ENCODE measurements at regions not wholly inside any gene's neighbourhood (a gene's known extent, or its start where the extent isn't known, plus 50 kb on each side); places are given as distances from the start of the nearest gene placed in this dataset.

- no peak overlapping the region for H3K27ac ChIP-seq
- H3K27me3 ChIP-seq (replicated peaks), result no peaks in the 10 kb centered on the region
- H3K9me3 ChIP-seq (replicated peaks), result no peaks in the 10 kb centered on the region
- no peaks in the 10 kb centered on the region for H3K36me3 ChIP-seq
- DNase-seq (ENCODE audit: low read depth in 1 of 2, low spot score in 2 of 2), result no peak
- H3K4me3 ChIP-seq, result no peak overlapping the region
- H3K4me1 ChIP-seq (replicated peaks), result no peaks in the 10 kb centered on the region
Observed at GRCh38 chr1:98251497-98251896, 330.7 kb upstream of the DPYD start.

- DNase-seq (ENCODE audit: low read depth in 1 of 2, low spot score in 2 of 2), result no peak
- Histone ChIP-seq H3K4me3 (no peak overlapping the region), H3K27ac (no peak overlapping the region), H3K4me1 (replicated peaks) (no peaks in the 10 kb centered on the region), H3K36me3 (no peaks in the 10 kb centered on the region), H3K27me3 (replicated peaks) (no peaks in the 10 kb centered on the region), H3K9me3 (replicated peaks) (peaks cover 3% of the 10 kb centered on the region)
Observed at GRCh38 chr1:98232678-98233077, 311.8 kb upstream of the DPYD start.

GRCh38 chr1:98222706-98223105, 301.9 kb upstream of the DPYD start:
- Histone ChIP-seq H3K9me3 (replicated peaks) (no peaks in the 10 kb centered on the region), H3K4me1 (replicated peaks) (peaks cover 11% of the 10 kb centered on the region), H3K36me3 (no peaks in the 10 kb centered on the region), H3K4me3 (no peak overlapping the region), H3K27me3 (replicated peaks) (no peaks in the 10 kb centered on the region), H3K27ac (no peak overlapping the region)
- DNase-seq (ENCODE audit: low read depth in 1 of 2, low spot score in 2 of 2), result no peak

DNA sequence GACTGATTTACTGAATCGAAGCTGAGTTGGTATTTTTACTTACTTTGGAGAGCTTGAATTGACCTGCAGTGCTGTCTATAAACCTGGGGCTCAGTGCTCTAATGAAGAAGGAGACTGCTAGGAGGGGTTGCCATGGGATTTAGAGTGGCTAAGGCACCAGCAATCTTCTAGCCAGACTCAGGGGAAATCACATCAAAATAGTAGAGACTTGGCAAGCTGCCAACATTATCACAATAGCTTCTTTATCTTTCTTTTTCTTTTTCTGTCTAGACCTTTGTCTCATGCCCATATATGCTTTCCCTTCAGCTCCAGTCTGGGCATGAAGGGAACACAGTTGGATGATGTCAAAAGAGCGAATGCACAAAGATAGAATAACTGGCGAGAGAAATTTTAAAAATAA, 301.1 kb upstream of the DPYD start:
- DNase-seq (ENCODE audit: low read depth in 1 of 2, low spot score in 2 of 2), result no peak
- no peak overlapping the region for H3K27ac ChIP-seq

DNA sequence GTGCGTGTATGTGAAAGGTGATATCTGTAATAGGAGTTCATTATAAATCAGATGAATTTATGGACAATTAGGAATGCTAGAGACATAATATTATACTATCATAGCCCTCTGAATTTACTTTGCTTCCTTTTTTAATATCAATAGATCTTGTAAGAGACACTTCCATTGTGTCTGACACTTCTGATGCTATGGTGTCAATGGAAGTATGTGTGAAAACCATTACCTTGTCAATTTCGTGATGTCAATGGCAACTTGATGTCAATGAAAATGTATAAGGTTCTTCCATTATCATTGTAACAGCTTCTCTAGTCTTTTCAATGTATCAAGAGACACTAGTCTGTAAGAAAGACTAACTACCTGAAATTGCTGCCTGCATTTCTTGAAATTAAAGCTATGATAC, 296.8 kb upstream of the DPYD start:
- DNase-seq (ENCODE audit: low read depth in 1 of 2, low spot score in 2 of 2), result no peak
- Histone ChIP-seq H3K9me3 (replicated peaks) (no peaks in the 10 kb centered on the region), H3K4me3 (no peak overlapping the region), H3K4me1 (replicated peaks) (peaks cover 23% of the 10 kb centered on the region), H3K27ac (no peak overlapping the region), H3K27me3 (replicated peaks) (no peaks in the 10 kb centered on the region), H3K36me3 (no peaks in the 10 kb centered on the region)

More for the DNA sequence above, 301.1 kb upstream of the DPYD start:
- H3K9me3 ChIP-seq (replicated peaks), result no peaks in the 10 kb centered on the region
- H3K4me1 ChIP-seq (replicated peaks), result peaks cover 11% of the 10 kb centered on the region
- no peak overlapping the region for H3K4me3 ChIP-seq
- H3K36me3 ChIP-seq, result no peaks in the 10 kb centered on the region
- H3K27me3 ChIP-seq (replicated peaks), result no peaks in the 10 kb centered on the region

DNA sequence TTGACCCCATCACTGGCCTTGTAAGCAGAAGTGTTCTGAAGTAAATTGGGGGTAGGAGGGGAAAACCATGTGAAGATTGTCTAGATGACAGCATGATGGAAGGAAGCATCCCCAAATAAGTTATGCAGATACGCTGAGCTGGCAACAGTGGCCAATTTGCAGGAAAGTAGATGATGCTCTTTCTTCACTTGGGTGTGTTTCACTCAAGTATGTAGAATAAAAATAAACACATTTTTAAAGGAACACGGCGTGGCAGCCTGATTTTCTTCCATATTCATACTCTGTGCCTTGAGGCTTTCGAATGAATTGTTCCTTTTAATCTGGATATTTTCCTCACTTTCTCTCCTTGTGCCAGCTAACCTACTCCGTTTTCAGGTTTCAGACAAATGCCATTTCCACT, 295.5 kb upstream of the DPYD start:
- no peaks in the 10 kb centered on the region for H3K9me3 ChIP-seq (replicated peaks)
- H3K27ac ChIP-seq, result no peak overlapping the region
- DNase-seq (ENCODE audit: low read depth in 1 of 2, low spot score in 2 of 2), result peak in 1 of 2 experiments; percentile 33
- no peaks in the 10 kb centered on the region for H3K36me3 ChIP-seq
- H3K27me3 ChIP-seq (replicated peaks), result no peaks in the 10 kb centered on the region
- no peak overlapping the region for H3K4me3 ChIP-seq
- H3K4me1 ChIP-seq (replicated peaks), result peaks cover 26% of the 10 kb centered on the region

DNA sequence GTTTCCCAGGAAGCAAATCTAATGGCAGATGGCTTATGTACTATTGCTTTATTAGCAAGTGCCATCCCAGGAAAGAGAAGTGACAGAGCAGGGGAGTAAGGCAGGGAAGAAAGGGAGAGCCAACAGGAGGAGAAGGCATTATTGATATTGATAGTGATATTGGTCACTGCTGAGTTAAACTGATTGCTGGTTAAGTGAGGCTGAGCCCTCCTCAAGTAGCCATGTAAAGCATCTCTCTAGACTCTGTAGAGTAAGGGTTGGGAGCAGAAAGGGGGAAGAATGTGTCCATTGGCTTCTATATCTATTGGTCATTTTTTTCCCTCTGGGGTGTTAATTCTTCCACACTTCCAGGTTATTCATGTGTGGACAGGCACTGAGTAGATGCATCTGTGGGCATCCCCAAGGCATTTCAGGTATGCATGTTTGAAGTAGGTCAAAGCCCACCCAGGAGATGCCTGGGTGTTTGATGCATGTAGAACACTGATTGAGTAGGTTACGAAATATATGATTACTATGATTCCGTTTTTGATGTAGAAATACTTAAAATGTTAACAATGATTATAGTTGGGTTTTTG, 290.5 kb upstream of the DPYD start:
- peak overlapping the region; percentile 99 for H3K27ac ChIP-seq
- H3K27me3 ChIP-seq (replicated peaks), result no peaks in the 10 kb centered on the region
- DNase-seq (ENCODE audit: low read depth in 1 of 2, low spot score in 2 of 2), result peak; percentile 50
- peaks cover 33% of the 10 kb centered on the region for H3K4me1 ChIP-seq (replicated peaks)
- H3K9me3 ChIP-seq (replicated peaks), result no peaks in the 10 kb centered on the region
- H3K36me3 ChIP-seq, result no peaks in the 10 kb centered on the region
- peak overlapping the region; percentile 40 for H3K4me3 ChIP-seq

GRCh38 chr1:98210563-98210962, 289.7 kb upstream of the DPYD start:
- Histone ChIP-seq H3K27ac (peak overlapping the region; percentile 99), H3K4me3 (peak overlapping the region; percentile 40)
- no peak for DNase-seq (ENCODE audit: low read depth in 1 of 2, low spot score in 2 of 2)

GRCh38 chr1:98210064-98210463, 289.2 kb upstream of the DPYD start:
- H3K27ac ChIP-seq, result peak overlapping the region; percentile 99

More at GRCh38 chr1:98210563-98210962, 289.7 kb upstream of the DPYD start:
- no peaks in the 10 kb centered on the region for H3K9me3 ChIP-seq (replicated peaks)
- H3K36me3 ChIP-seq, result no peaks in the 10 kb centered on the region
- H3K27me3 ChIP-seq (replicated peaks), result no peaks in the 10 kb centered on the region
- peaks cover 26% of the 10 kb centered on the region for H3K4me1 ChIP-seq (replicated peaks)

GRCh38 chr1:98205291-98206017, 284.6 kb upstream of the DPYD start:
- Histone ChIP-seq H3K27me3 (replicated peaks) (no peaks in the 10 kb centered on the region), H3K9me3 (replicated peaks) (no peaks in the 10 kb centered on the region), H3K4me1 (replicated peaks) (peaks cover 17% of the 10 kb centered on the region), H3K36me3 (no peaks in the 10 kb centered on the region), H3K4me3 (no peak overlapping the region), H3K27ac (no peak overlapping the region)
- DNase-seq (ENCODE audit: low read depth in 1 of 2, low spot score in 2 of 2), result no peak

More at GRCh38 chr1:98210064-98210463, 289.2 kb upstream of the DPYD start:
- peaks cover 26% of the 10 kb centered on the region for H3K4me1 ChIP-seq (replicated peaks)
- no peaks in the 10 kb centered on the region for H3K27me3 ChIP-seq (replicated peaks)
- peak overlapping the region; percentile 40 for H3K4me3 ChIP-seq
- no peaks in the 10 kb centered on the region for H3K9me3 ChIP-seq (replicated peaks)
- peak; percentile 67 to 87 for DNase-seq (ENCODE audit: low read depth in 1 of 2, low spot score in 2 of 2)
- no peaks in the 10 kb centered on the region for H3K36me3 ChIP-seq

DNA sequence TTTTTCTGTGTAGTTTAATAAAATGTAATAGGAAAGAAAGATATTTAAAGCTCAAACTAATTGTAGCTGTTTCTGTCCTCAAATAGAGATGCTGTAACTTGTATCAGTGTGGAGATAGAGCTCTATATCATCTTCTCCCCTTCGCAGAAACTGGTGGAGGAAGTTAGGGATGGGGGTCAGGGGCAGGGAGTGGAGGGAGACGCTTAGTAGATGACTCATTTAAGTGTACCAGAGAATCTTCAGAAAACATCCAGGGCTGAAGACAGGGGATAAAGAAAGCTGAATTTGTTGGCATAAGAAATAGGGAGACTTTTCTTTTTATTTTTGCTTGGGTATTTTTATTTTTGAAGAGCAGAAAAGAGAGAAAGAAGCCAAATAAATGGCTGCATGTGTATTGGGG, 282.6 kb upstream of the DPYD start:
- no peak for DNase-seq (ENCODE audit: low read depth in 1 of 2, low spot score in 2 of 2)

GRCh38 chr1:98201666-98202081, 280.8 kb upstream of the DPYD start:
- Histone ChIP-seq H3K27me3 (replicated peaks) (no peaks in the 10 kb centered on the region), H3K27ac (no peak overlapping the region), H3K4me3 (no peak overlapping the region), H3K36me3 (no peaks in the 10 kb centered on the region), H3K4me1 (replicated peaks) (peaks cover 3% of the 10 kb centered on the region; the same call in 1 of the 2 replicates), H3K9me3 (replicated peaks) (no peaks in the 10 kb centered on the region)
- DNase-seq (ENCODE audit: low read depth in 1 of 2, low spot score in 2 of 2), result no peak

More for the DNA sequence above, 282.6 kb upstream of the DPYD start:
- Histone ChIP-seq H3K4me1 (replicated peaks) (peaks cover 3% of the 10 kb centered on the region), H3K4me3 (no peak overlapping the region), H3K9me3 (replicated peaks) (no peaks in the 10 kb centered on the region), H3K27ac (no peak overlapping the region), H3K36me3 (no peaks in the 10 kb centered on the region), H3K27me3 (replicated peaks) (no peaks in the 10 kb centered on the region)

DNA sequence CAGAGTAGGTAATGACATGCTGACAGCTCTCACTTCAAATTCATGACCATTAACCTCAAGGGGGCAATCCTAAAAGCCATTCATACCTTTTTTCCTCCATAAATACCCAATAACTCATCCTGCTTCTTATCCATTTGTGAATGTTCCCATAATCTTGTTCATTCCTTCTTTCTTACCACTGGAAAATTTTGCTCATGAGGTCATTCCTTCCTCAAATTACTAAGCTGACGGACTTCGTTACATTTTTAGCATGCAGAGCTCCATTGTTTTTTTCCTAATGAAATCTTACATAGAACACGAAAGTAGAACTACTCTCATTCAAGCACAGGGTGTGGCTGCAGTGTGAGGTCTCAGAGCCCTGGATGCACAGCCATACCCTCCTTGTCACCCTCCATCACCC, 276.5 kb upstream of the DPYD start:
- no peaks in the 10 kb centered on the region for H3K9me3 ChIP-seq (replicated peaks)

DNA sequence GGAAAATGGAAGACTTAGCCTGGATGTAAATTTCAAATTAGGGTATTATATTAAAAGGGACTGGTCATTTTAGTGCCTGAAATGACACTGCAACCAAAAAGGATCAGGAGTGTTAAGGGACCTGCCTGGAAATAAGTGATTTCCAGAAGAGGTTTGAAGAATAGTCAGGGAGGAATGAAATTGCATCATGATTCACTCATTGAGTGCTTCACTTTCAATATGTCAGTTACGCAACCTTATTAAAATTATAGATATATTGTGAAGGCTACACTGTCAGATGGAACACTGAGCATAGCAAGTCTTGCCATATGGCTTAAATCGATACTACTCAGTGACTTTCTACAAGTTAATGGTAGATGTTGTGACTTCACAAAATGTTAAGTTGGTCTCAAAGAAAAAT, 275.2 kb upstream of the DPYD start:
- no peak for DNase-seq (ENCODE audit: low read depth in 1 of 2, low spot score in 2 of 2)
- H3K27me3 ChIP-seq (replicated peaks), result no peaks in the 10 kb centered on the region
- no peaks in the 10 kb centered on the region for H3K9me3 ChIP-seq (replicated peaks)
- H3K27ac ChIP-seq, result no peak overlapping the region
- H3K36me3 ChIP-seq, result no peaks in the 10 kb centered on the region
- no peaks in the 10 kb centered on the region for H3K4me1 ChIP-seq (replicated peaks)
- no peak overlapping the region for H3K4me3 ChIP-seq

More for the DNA sequence above, 276.5 kb upstream of the DPYD start:
- no peak for DNase-seq (ENCODE audit: low read depth in 1 of 2, low spot score in 2 of 2)
- H3K27me3 ChIP-seq (replicated peaks), result no peaks in the 10 kb centered on the region
- H3K4me3 ChIP-seq, result no peak overlapping the region
- H3K36me3 ChIP-seq, result no peaks in the 10 kb centered on the region
- no peak overlapping the region for H3K27ac ChIP-seq
- H3K4me1 ChIP-seq (replicated peaks), result 0 out of 2 replicates have a peak, but pooled peaks cover 3% of the 10 kb centered on the region
